COLO668 (cell line): ENCODE measurements at regions not wholly inside any gene's neighbourhood (a gene's known extent, or its start where the extent isn't known, plus 50 kb on each side); places are given as distances from the start of the nearest gene placed in this dataset.
A peak's percentile ranks its signal among the peaks of the same experiment; 100 is the strongest.

Experiments used
- DNase-seq: peaks from one replicate; lab custom pipeline; 2025; ENCODE audit not compliant: unreplicated experiment; lab: John Stamatoyannopoulos, UW

GRCh38 chr15:81869161-81869954 is 176.5 kb downstream of the MEX3B start:
- no peak for DNase-seq

GRCh38 chr15:81865850-81866537 is 179.8 kb downstream of the MEX3B start:
- no peak for DNase-seq

DNA sequence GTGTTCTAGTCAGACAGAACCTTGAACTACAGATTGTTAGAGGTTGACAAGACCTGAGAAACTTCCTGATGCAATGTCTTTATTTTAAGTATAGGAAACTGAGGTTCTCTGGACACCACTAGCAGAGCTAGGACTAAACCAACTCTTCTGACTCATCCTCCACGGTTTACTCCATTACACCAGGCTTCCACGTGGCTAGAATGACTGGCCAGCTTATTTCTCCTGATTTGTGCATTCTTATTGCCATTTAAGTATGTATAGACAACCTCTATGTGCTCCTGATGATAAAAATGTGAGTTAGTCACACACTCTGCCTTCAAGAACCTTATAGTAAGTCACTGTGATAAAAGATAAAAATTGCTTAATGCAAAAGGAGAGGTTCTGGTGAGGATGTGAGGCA is 182.7 kb downstream of the MEX3B start:
- DNase-seq: no peak

- peak; percentile 85 for DNase-seq
Observed at GRCh38 chr15:81859737-81860516, 185.9 kb downstream of the MEX3B start.

DNA sequence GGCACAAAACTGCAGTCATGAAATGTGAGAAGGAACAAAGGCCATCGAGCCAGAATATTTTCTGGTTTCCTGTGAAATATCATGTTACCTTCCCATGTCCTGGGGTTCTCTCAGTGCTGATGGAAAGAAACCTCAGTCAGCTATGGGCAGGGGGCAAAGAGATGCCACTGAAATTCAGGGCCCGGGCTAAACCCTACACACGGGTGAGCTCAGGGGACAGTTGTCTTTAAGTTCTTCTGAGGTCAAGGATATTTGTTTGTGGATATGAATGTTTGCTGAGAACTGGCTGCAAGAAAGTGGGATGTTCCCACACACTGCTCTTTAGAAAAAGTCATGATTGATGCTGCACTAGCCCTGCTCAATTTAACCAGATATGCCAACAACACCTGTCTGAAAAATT is 187.2 kb downstream of the MEX3B start:
- no peak for DNase-seq

- no peak for DNase-seq
Observed at GRCh38 chr15:81858136-81858535, 187.7 kb downstream of the MEX3B start.

GRCh38 chr15:81856634-81857026 is 189.2 kb downstream of the MEX3B start:
- DNase-seq: no peak

- no peak for DNase-seq
Observed at GRCh38 chr15:81856001-81856633, 189.7 kb downstream of the MEX3B start.

GRCh38 chr15:81853150-81853748 is 192.6 kb downstream of the MEX3B start:
- DNase-seq: no peak

DNA sequence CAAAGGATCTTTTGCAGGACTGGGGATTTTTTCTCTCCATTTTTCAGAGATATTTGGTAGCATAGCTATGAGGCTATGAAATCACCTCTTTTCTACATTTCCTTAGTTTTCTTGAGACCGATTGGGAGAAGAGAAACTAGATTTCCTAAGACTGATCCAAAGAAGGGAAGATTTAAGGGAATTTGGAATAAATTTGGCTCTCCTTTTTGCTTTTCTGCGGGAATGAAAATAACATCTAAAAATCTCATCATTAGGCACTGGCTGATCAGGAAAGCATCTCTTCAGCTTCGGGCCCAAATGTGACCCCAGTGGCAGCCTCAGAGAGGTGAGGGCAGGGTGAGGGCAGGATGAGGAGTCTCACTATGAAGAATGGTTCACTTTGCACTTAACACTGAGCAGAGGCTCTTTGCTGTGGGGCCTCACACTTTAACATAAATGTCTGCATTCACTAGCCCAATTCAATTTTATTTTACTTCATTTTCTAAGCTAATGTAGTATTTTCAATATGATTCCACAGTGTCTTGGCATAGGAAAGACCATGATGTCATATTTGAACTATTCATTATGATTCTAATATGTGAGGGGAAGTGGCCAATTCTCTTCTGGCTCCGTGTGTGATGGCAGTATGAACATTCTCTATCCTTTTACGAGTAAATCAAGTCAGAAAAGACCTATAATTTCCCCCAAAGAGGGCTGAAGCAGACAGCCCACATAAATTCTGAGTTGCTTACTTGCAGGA is 193.2 kb downstream of the MEX3B start:
- DNase-seq: no peak

GRCh38 chr15:81851757-81852156 is 194.1 kb downstream of the MEX3B start:
- DNase-seq: no peak

- DNase-seq: no peak
Observed at GRCh38 chr15:81851325-81851724, 194.5 kb downstream of the MEX3B start.

GRCh38 chr15:81849289-81849688 is 196.5 kb downstream of the MEX3B start:
- DNase-seq: no peak

DNA sequence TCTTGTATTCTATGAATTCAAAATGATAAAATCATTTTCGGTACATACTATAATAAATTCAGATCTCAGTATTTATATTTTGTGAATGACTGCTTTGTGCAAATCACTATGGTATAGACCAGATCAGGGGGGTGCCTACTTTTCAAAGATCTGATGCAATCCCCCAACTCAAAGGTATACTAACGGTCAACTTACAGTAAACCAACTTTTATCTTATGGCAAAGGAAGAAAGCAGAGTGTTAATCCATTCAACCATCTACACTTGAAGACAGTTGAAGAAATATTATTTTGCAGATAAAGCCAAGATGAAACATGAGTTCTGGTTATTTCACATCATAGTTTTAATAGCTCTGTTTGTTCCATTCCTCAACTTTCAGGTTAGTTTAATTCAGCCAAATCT is 197.1 kb downstream of the MEX3B start:
- DNase-seq: no peak

DNA sequence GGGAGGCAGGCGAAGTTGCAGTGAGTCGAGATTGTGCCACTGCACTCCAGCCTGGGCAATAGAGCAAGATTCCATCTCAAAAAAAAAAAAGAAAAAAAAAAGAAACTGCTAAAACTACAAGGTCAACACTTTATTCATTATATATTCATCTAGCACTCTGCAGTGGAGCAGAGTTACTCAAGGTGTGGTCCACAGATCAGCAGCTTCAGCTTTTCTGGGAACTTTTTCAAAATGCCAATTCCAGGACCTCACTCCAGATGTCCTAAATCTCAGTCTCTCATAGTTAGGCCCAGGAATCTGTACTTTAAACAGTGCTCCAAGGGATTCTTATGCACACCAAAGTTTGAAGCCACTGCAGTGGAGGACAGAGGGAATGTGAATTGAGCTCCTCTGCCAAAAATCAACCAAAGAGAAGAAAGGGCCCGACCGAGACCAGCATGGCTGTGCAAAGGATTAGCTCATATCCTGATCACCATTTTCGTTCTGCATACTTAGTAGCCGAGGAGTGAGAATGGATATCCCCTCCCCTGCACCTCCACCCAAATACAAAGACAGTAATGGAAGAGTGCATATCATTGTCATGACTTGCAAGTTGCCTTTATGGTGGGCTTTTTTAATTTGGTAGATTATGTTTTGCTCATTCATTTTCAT is 201.9 kb downstream of the MEX3B start:
- DNase-seq: no peak

GRCh38 chr15:81843226-81843625 is 202.6 kb downstream of the MEX3B start:
- DNase-seq: no peak

DNA sequence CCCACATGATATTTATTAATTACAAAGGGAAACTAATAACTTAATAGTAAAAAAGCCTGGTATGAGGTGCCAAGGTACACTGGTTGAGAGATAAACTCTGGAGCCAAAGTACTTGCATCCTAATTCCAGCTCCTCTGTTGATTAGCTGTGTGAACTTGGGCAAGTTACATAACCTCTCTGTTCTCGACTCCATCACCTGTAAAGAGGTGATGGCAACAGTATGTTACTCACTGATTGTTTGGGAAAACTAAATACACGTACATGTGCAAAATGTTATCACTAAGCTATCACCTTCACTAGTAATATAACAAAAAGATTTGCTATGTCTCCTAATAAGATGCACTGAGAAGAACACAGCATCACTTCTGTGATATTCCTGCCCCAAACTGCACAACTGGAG is 206.4 kb downstream of the MEX3B start:
- no peak for DNase-seq

GRCh38 chr15:81835731-81836130 is 210.1 kb downstream of the MEX3B start:
- no peak for DNase-seq

DNA sequence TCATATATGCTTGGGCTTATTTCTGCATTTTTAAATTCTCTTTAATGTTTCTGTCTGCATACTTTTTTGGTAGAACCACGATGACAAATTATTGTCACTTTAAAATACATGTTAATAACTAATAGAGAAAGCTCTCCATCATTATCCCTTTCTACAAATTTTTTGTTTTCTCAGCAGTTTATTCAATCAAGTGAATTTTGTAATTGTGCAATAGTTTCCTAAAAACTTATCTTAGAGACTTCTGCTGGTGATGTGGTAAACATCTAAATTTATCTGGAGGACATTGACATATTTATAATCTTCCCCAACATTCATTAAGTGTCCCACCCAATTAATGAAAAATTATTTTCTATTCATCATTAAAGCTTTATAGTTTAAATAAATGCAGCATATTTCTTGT is 215.3 kb downstream of the MEX3B start:
- DNase-seq: no peak

DNA sequence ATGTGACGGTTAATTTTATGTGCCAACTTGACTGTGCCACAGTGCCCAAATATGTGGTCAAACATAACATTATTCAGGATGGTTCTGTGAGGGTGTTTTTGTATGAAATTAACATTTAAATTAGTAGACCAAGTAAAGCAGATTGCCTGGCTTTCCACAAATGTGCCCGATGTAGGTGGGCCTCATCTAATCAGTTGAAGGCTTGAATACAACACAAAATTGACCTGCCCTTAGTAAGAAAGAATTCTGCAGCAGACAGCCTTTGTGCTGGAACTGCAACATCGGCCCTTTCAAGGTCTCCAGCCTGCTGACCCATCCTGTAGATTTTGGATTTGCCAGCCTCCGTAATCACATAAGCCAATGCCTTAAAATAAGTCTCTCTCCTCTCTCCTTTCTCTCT is 215.9 kb downstream of the MEX3B start:
- no peak for DNase-seq
